ENCODE measurements at regions not wholly inside any gene's neighbourhood (a gene's known extent, or its start where the extent isn't known, plus 50 kb on each side); places are given as distances from the start of the nearest gene placed in this dataset.

GRCh38 chr15:29556380-29556779 is 265.9 kb downstream of the TJP1 start:
- ATAC-seq (replicated peaks) (no peak), DNase-seq (no peak)
- Mint-ChIP-seq H3K27me3 (peaks cover 16 to 17% of the 10 kb centered on the region in 2 donors), H3K4me3 (no peak overlapping the region), H3K9me3 (peaks cover 4 to 5% of the 10 kb centered on the region in 2 donors), H3K27ac (no peak overlapping the region), H3K36me3 (no peaks in the 10 kb centered on the region), H3K4me1 (no peaks in the 10 kb centered on the region)

- H3K36me3 Mint-ChIP-seq: no peaks in the 10 kb centered on the region
- peaks cover 4 to 5% of the 10 kb centered on the region in 2 donors for H3K9me3 Mint-ChIP-seq
- peaks cover 10 to 15% of the 10 kb centered on the region in 2 donors for H3K27me3 Mint-ChIP-seq
- no peak overlapping the region for H3K27ac Mint-ChIP-seq
- ATAC-seq (replicated peaks) (no peak), DNase-seq (no peak)
- H3K4me3 Mint-ChIP-seq: no peak overlapping the region
- no peaks in the 10 kb centered on the region for H3K4me1 Mint-ChIP-seq
Observed at GRCh38 chr15:29554531-29554930, 267.7 kb downstream of the TJP1 start.

- DNase-seq (no peak), ATAC-seq (replicated peaks) (no peak)
- Mint-ChIP-seq H3K9me3 (peaks cover 4 to 8% of the 10 kb centered on the region in 2 donors), H3K4me1 (no peaks in the 10 kb centered on the region), H3K27me3 (peaks cover 0 to 5% of the 10 kb centered on the region in 2 donors), H3K4me3 (no peak overlapping the region), H3K27ac (no peak overlapping the region), H3K36me3 (peaks cover 3 to 4% of the 10 kb centered on the region in 2 donors)
Observed at GRCh38 chr15:29550834-29551465, 271.3 kb downstream of the TJP1 start.

- no peak for DNase-seq
- Mint-ChIP-seq H3K27ac (no peak overlapping the region), H3K4me3 (no peak overlapping the region), H3K36me3 (peaks cover 3 to 4% of the 10 kb centered on the region in 2 donors), H3K9me3 (peaks cover 6 to 12% of the 10 kb centered on the region in 2 donors), H3K27me3 (peaks cover 0 to 5% of the 10 kb centered on the region in 2 donors), H3K4me1 (no peaks in the 10 kb centered on the region)
- ATAC-seq (replicated peaks): no peak
Observed at GRCh38 chr15:29548006-29548405, 274.3 kb downstream of the TJP1 start.

- no peak for ATAC-seq (replicated peaks)
- no peak overlapping the region for H3K27ac Mint-ChIP-seq
- no peak overlapping the region for H3K4me3 Mint-ChIP-seq
- DNase-seq: no peak
- H3K9me3 Mint-ChIP-seq: peaks cover 7 to 12% of the 10 kb centered on the region in 2 donors
- no peaks in the 10 kb centered on the region for H3K27me3 Mint-ChIP-seq
- no peaks in the 10 kb centered on the region for H3K4me1 Mint-ChIP-seq
- peaks cover 3 to 4% of the 10 kb centered on the region in 2 donors for H3K36me3 Mint-ChIP-seq
Observed at GRCh38 chr15:29544513-29545128, 275.0 kb upstream of the NSMCE3 start.

GRCh38 chr15:29542994-29543393 is 273.4 kb upstream of the NSMCE3 start:
- ATAC-seq (replicated peaks) (no peak), DNase-seq (no peak)
- H3K4me3 Mint-ChIP-seq: no peak overlapping the region
- no peaks in the 10 kb centered on the region for H3K27me3 Mint-ChIP-seq
- no peak overlapping the region for H3K27ac Mint-ChIP-seq
- no peaks in the 10 kb centered on the region for H3K4me1 Mint-ChIP-seq
- H3K9me3 Mint-ChIP-seq: peaks cover 7 to 12% of the 10 kb centered on the region in 2 donors
- H3K36me3 Mint-ChIP-seq: peaks cover 3 to 4% of the 10 kb centered on the region in 2 donors

- Mint-ChIP-seq H3K36me3 (peaks cover 3 to 4% of the 10 kb centered on the region in 2 donors), H3K4me1 (no peaks in the 10 kb centered on the region), H3K9me3 (peaks cover 5 to 12% of the 10 kb centered on the region in 2 donors), H3K27me3 (no peaks in the 10 kb centered on the region), H3K27ac (no peak overlapping the region), H3K4me3 (no peak overlapping the region)
- DNase-seq (no peak), ATAC-seq (replicated peaks) (no peak)
Observed at GRCh38 chr15:29541309-29541708, 271.7 kb upstream of the NSMCE3 start.

GRCh38 chr15:29540479-29540878 is 270.9 kb upstream of the NSMCE3 start:
- Mint-ChIP-seq H3K4me1 (no peaks in the 10 kb centered on the region), H3K4me3 (no peak overlapping the region), H3K9me3 (peaks cover 1 to 5% of the 10 kb centered on the region in 2 donors), H3K36me3 (no peaks in the 10 kb centered on the region), H3K27me3 (no peaks in the 10 kb centered on the region), H3K27ac (no peak overlapping the region)
- no peak for ATAC-seq (replicated peaks)
- no peak for DNase-seq

- H3K4me3 Mint-ChIP-seq: no peak overlapping the region
- no peaks in the 10 kb centered on the region for H3K27me3 Mint-ChIP-seq
- H3K36me3 Mint-ChIP-seq: no peaks in the 10 kb centered on the region
- H3K27ac Mint-ChIP-seq: no peak overlapping the region
- H3K4me1 Mint-ChIP-seq: no peaks in the 10 kb centered on the region
- H3K9me3 Mint-ChIP-seq: peaks cover 0 to 1% of the 10 kb centered on the region in 2 donors
- no peak for DNase-seq
- no peak for ATAC-seq (replicated peaks)
Observed at GRCh38 chr15:29539736-29540135, 270.1 kb upstream of the NSMCE3 start.

- no peaks in the 10 kb centered on the region for H3K4me1 Mint-ChIP-seq
- H3K27me3 Mint-ChIP-seq: no peaks in the 10 kb centered on the region
- H3K36me3 Mint-ChIP-seq: no peaks in the 10 kb centered on the region
- H3K9me3 Mint-ChIP-seq: peaks cover 0 to 1% of the 10 kb centered on the region in 2 donors
- ATAC-seq (replicated peaks) (no peak), DNase-seq (no peak)
- H3K4me3 Mint-ChIP-seq: no peak overlapping the region
- no peak overlapping the region for H3K27ac Mint-ChIP-seq
Observed at GRCh38 chr15:29538044-29538443, 268.4 kb upstream of the NSMCE3 start.

GRCh38 chr15:29535952-29536351 is 266.3 kb upstream of the NSMCE3 start:
- no peak for ATAC-seq (replicated peaks)
- no peaks in the 10 kb centered on the region for H3K4me1 Mint-ChIP-seq
- no peaks in the 10 kb centered on the region for H3K27me3 Mint-ChIP-seq
- no peaks in the 10 kb centered on the region for H3K36me3 Mint-ChIP-seq
- no peak overlapping the region for H3K27ac Mint-ChIP-seq
- DNase-seq: no peak
- no peak overlapping the region for H3K4me3 Mint-ChIP-seq
- H3K9me3 Mint-ChIP-seq: no peaks in the 10 kb centered on the region

- H3K4me3 Mint-ChIP-seq: no peak overlapping the region
- no peak overlapping the region for H3K27ac Mint-ChIP-seq
- no peak for DNase-seq
- H3K27me3 Mint-ChIP-seq: no peaks in the 10 kb centered on the region
- no peak for ATAC-seq (replicated peaks)
- H3K4me1 Mint-ChIP-seq: no peaks in the 10 kb centered on the region
- no peaks in the 10 kb centered on the region for H3K36me3 Mint-ChIP-seq
- H3K9me3 Mint-ChIP-seq: no peaks in the 10 kb centered on the region
Observed at GRCh38 chr15:29534378-29534777, 264.8 kb upstream of the NSMCE3 start.

GRCh38 chr15:29533647-29534046 is 264.0 kb upstream of the NSMCE3 start:
- DNase-seq (no peak), ATAC-seq (replicated peaks) (peak in 1 of 2 donors; percentile 23)
- H3K4me3 Mint-ChIP-seq: no peak overlapping the region
- H3K27ac Mint-ChIP-seq: no peak overlapping the region
- H3K9me3 Mint-ChIP-seq: no peaks in the 10 kb centered on the region
- no peaks in the 10 kb centered on the region for H3K36me3 Mint-ChIP-seq
- no peaks in the 10 kb centered on the region for H3K4me1 Mint-ChIP-seq
- no peaks in the 10 kb centered on the region for H3K27me3 Mint-ChIP-seq

- no peak for ATAC-seq (replicated peaks)
- Mint-ChIP-seq H3K4me1 (no peaks in the 10 kb centered on the region), H3K27ac (no peak overlapping the region), H3K9me3 (no peaks in the 10 kb centered on the region), H3K4me3 (no peak overlapping the region), H3K36me3 (no peaks in the 10 kb centered on the region), H3K27me3 (no peaks in the 10 kb centered on the region)
- no peak for DNase-seq
Observed at GRCh38 chr15:29532296-29532695, 262.7 kb upstream of the NSMCE3 start.

GRCh38 chr15:29530966-29531365 is 261.3 kb upstream of the NSMCE3 start:
- ATAC-seq (replicated peaks) (no peak), DNase-seq (no peak)
- no peaks in the 10 kb centered on the region for H3K36me3 Mint-ChIP-seq
- H3K27me3 Mint-ChIP-seq: no peaks in the 10 kb centered on the region
- no peaks in the 10 kb centered on the region for H3K9me3 Mint-ChIP-seq
- H3K27ac Mint-ChIP-seq: no peak overlapping the region
- no peak overlapping the region for H3K4me3 Mint-ChIP-seq
- H3K4me1 Mint-ChIP-seq: no peaks in the 10 kb centered on the region
